ENCODE measurements at regions not wholly inside any gene's neighbourhood (a gene's known extent, or its start where the extent isn't known, plus 50 kb on each side); places are given as distances from the start of the nearest gene placed in this dataset.

GRCh38 chr12:87690236-87690810 lies 338.9 kb downstream of the C12orf50 start:
- no peak for DNase-seq (ENCODE audit: insufficient read length, low spot score)
- no peak for FAIRE-seq

- no peak for FAIRE-seq
- DNase-seq (ENCODE audit: insufficient read length, low spot score): no peak
Measured at GRCh38 chr12:87689196-87689595, 340.0 kb downstream of the C12orf50 start.

- no peak for DNase-seq (ENCODE audit: insufficient read length, low spot score)
- no peak for FAIRE-seq
Measured at GRCh38 chr12:87687362-87687761, 341.8 kb downstream of the C12orf50 start.

- no peak for DNase-seq (ENCODE audit: insufficient read length, low spot score)
- no peak for FAIRE-seq
Measured at GRCh38 chr12:87685696-87686095, 343.5 kb downstream of the C12orf50 start.

GRCh38 chr12:87679251-87679650 lies 349.9 kb downstream of the C12orf50 start:
- no peak for FAIRE-seq
- DNase-seq (ENCODE audit: insufficient read length, low spot score): no peak

GRCh38 chr12:87678453-87678852 lies 350.7 kb downstream of the C12orf50 start:
- DNase-seq (ENCODE audit: insufficient read length, low spot score): no peak
- FAIRE-seq: no peak

DNA sequence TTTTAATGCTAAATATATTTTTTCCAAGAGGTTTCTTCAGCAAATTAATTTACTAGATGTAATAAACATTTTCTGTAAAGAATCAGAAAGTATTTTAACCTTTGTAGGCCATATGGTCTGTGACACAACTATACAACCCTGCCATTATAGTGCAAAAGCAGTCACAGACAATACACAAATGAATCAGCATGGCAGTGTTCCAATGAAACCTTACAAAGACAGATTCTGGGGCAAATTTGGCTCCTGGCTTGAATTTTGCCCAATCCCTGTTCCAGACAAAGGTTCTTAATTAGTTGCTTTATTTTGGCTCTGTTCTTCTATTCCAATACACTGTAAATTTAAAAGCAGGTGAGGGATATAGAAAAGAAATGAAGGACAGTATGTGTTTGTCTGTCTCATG lies 352.5 kb downstream of the C12orf50 start:
- FAIRE-seq (no peak), DNase-seq (ENCODE audit: insufficient read length, low spot score) (no peak)

DNA sequence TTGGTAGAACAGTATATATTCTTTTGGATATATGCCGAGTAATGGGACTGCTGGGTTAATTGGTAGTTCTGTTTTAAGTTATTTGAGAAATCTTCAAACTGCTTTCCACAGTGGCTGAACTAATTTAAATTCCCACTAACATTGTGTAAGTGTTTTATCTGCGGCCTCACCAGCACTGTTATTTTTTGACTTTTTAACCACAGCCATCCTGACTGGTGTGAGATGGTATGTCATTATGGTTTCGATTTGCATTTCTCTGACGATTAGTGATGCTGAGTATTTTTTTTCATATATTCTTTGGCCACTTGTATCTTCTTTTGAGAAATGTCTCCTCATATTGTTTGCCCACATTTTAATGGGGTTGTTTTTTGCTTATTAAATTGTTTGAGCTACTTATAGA lies 357.4 kb downstream of the C12orf50 start:
- FAIRE-seq: no peak
- DNase-seq (ENCODE audit: insufficient read length, low spot score): no peak

- DNase-seq (ENCODE audit: insufficient read length, low spot score): no peak
- FAIRE-seq: no peak
Measured at GRCh38 chr12:87670448-87670847, 358.8 kb downstream of the C12orf50 start.

DNA sequence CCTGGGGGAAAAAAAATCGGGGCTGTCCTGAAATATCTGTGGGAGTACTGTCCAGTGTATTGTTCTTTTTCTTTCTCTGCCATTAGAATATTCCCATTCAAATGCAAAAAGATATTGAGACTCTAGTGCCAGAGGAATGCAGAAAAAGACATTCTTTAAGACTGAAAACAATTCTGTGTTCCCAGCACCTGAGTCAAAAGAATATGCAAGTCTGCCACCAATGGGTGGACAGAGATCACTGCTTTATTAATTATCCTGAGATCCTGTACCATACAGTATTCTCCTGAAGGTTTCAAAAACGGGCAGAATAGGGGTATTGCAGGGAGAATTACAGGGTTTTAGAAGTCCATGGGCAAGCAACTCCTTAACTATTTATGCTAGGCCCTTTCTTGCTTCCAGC lies 361.8 kb downstream of the C12orf50 start:
- DNase-seq (ENCODE audit: insufficient read length, low spot score) (no peak), FAIRE-seq (no peak)

GRCh38 chr12:87661786-87662377 lies 367.3 kb downstream of the C12orf50 start:
- no peak for FAIRE-seq
- no peak for DNase-seq (ENCODE audit: insufficient read length, low spot score)

- no peak for FAIRE-seq
- no peak for DNase-seq (ENCODE audit: insufficient read length, low spot score)
Measured at GRCh38 chr12:87660987-87661774, 368.0 kb downstream of the C12orf50 start.

DNA sequence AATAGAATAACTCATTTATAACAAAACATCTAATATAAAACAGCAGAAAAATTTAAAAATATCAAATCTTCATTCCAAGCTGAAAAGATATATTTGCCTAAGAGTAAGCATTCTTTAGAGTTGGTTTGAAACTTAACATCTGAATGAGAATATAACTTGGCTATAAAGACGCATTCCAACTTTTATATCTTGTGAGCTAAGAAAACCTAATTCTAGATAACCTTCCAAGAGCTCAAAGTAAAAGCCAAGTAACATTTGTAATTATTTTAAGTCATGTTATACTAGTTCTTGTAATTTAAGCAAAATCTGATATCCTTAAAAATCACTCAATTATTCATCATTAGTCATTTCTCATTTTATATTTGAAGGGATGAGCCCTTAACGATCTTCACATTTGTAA lies 368.9 kb downstream of the C12orf50 start:
- DNase-seq (ENCODE audit: insufficient read length, low spot score): no peak
- no peak for FAIRE-seq

GRCh38 chr12:87656311-87656710 lies 372.9 kb downstream of the C12orf50 start:
- no peak for DNase-seq (ENCODE audit: insufficient read length, low spot score)
- FAIRE-seq: no peak

- DNase-seq (ENCODE audit: insufficient read length, low spot score) (no peak), FAIRE-seq (no peak)
Measured at GRCh38 chr12:87651670-87652425, 377.4 kb downstream of the C12orf50 start.

GRCh38 chr12:87642245-87642644 lies 387.0 kb downstream of the C12orf50 start:
- FAIRE-seq (no peak), DNase-seq (ENCODE audit: insufficient read length, low spot score) (no peak)

DNA sequence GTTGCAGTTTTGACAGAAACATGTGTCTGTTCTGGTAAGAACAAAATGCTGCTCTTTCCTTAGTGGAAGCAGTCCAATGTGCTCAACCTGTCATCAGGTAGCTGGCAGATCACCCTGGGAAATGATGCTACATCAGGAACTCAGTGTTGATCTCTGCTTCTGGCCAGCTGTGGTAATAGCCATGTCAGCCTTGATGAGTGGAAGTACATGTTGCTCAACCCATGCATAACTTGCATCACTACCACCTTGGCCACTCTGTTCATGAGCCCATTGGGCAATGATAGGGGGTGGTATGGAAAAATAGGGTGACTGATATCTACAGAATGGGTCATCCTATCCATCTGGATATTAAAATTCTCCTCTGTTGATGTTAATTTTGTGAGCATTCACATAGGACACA lies 411.0 kb downstream of the C12orf50 start:
- FAIRE-seq (no peak), DNase-seq (ENCODE audit: insufficient read length, low spot score) (no peak)

DNA sequence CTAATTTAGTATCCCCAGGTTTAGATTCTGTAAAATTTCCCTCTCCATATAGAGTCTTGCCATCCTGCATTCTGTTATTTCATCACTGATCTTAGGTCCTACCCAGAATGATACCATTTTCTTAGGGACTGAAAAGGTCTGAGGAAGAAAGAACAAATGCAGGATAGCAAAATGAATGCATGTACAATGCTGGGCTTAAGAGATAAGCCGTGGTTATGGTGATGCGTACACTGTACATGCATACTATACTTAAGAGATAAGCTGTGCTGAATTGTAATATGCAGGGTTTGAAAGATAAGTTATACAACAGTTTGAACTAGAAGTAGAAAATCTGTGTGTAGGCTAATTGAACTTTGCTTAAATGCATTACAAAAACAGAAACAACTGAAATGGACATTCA lies 416.2 kb downstream of the C12orf50 start:
- DNase-seq (ENCODE audit: insufficient read length, low spot score) (no peak), FAIRE-seq (no peak)

- DNase-seq (ENCODE audit: insufficient read length, low spot score) (no peak), FAIRE-seq (no peak)
Measured at GRCh38 chr12:87608321-87608720, 420.9 kb downstream of the C12orf50 start.

DNA sequence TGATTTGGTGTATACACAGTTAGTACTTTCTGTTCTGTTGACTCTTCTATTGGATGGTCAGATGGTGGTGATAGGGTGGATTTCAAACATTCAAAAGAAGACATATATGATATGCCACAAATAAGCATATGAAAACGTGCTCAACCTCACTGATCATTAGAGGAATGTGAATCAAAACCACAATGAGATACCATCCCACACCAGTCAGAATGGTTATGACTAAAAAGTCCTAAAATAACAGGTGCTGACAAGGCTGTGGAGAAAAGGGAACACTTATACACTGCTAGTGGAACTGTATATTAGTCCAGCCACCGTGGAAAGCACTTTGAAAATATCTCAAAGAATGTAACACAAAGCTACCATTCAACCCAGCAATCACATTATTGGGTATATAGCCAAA lies 425.5 kb downstream of the C12orf50 start:
- FAIRE-seq (no peak), DNase-seq (ENCODE audit: insufficient read length, low spot score) (no peak)

- no peak for DNase-seq (ENCODE audit: insufficient read length, low spot score)
- FAIRE-seq: no peak
Measured at GRCh38 chr12:87599459-87599858, 429.7 kb downstream of the C12orf50 start.

Data from GM19239 (cell line).